OCI-LY7 (cell line): ENCODE measurements at regions not wholly inside any gene's neighbourhood (a gene's known extent, or its start where the extent isn't known, plus 50 kb on each side); places are given as distances from the start of the nearest gene placed in this dataset.

Source experiments
- EZH2phosphoT487 ChIP-seq: fragments of 200-600 bp; sonication (generic); IDR thresholded peaks from 2 replicates; pipeline ENCODE4 v1.6.1; 2018; ENCODE audit warnings: low read depth, borderline replicate concordance, mild to moderate bottlenecking, mixed run types, antibody characterized with exemption, low read length, moderate library complexity, mixed read lengths
- TF ChIP-seq, protein P1 (sequence below): fragments of 200-600 bp; sonication (generic); conservative IDR thresholded peaks from 2 replicates; pipeline ENCODE4 v1.5.1; 2014; ENCODE audit warnings: mild to moderate bottlenecking, antibody characterized with exemption, low read length, moderate library complexity, mixed read lengths

DNA sequence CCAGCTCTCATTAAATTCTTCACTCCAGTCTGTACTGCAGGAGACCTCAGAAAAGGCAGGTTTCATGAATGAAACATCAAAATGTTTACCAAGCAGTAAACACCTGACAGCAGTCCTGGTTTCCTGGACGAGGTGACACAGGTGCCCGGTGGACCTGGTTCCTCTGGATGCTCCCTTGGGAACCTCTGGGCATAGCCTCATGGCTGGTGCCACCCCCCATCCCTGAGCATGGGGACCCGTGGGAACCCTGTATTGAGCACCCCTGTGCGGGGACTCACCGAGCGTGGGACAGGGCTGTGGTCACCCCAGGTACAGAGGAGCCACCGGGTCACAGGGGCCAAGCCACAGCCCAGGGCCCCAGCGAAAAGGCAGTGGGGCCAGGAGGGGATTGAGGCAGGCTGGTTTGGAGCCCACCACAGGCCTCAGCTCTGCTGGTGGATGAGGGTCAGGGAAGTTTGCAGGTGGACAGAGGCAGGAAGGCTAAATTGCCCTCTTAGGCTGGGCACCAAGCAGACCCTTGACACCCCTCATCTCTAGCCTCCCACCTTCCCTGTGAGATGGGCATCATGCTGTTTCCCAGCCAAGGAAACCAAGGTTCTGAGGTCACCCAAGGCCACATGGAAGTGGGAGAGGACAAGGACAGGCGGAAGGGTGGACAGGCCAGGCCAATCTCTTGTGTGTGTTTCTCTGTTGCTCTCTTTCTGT lies 158.4 kb downstream of the PTPRU start:
- TF ChIP-seq, protein P1, sequence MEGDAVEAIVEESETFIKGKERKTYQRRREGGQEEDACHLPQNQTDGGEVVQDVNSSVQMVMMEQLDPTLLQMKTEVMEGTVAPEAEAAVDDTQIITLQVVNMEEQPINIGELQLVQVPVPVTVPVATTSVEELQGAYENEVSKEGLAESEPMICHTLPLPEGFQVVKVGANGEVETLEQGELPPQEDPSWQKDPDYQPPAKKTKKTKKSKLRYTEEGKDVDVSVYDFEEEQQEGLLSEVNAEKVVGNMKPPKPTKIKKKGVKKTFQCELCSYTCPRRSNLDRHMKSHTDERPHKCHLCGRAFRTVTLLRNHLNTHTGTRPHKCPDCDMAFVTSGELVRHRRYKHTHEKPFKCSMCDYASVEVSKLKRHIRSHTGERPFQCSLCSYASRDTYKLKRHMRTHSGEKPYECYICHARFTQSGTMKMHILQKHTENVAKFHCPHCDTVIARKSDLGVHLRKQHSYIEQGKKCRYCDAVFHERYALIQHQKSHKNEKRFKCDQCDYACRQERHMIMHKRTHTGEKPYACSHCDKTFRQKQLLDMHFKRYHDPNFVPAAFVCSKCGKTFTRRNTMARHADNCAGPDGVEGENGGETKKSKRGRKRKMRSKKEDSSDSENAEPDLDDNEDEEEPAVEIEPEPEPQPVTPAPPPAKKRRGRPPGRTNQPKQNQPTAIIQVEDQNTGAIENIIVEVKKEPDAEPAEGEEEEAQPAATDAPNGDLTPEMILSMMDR = no peak
- no peak for TF ChIP-seq EZH2phosphoT487
